ENCODE measurements at regions not wholly inside any gene's neighbourhood (a gene's known extent, or its start where the extent isn't known, plus 50 kb on each side); places are given as distances from the start of the nearest gene placed in this dataset.

GRCh38 chr11:119872611-119873310, 143.8 kb upstream of the NECTIN1 start:
- no peaks in the 10 kb centered on the region for H3K4me1 Mint-ChIP-seq (ENCODE audit: insufficient read depth, unreplicated experiment)
- TF ChIP-seq, protein P1, sequence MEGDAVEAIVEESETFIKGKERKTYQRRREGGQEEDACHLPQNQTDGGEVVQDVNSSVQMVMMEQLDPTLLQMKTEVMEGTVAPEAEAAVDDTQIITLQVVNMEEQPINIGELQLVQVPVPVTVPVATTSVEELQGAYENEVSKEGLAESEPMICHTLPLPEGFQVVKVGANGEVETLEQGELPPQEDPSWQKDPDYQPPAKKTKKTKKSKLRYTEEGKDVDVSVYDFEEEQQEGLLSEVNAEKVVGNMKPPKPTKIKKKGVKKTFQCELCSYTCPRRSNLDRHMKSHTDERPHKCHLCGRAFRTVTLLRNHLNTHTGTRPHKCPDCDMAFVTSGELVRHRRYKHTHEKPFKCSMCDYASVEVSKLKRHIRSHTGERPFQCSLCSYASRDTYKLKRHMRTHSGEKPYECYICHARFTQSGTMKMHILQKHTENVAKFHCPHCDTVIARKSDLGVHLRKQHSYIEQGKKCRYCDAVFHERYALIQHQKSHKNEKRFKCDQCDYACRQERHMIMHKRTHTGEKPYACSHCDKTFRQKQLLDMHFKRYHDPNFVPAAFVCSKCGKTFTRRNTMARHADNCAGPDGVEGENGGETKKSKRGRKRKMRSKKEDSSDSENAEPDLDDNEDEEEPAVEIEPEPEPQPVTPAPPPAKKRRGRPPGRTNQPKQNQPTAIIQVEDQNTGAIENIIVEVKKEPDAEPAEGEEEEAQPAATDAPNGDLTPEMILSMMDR (IDR thresholded peaks at IDR 0.05; ENCODE audit: unreplicated experiment), result no peak
- intact Hi-C loops (cut with micrococcal nuclease), result no loop called here
- ChIA-PET CTCF (no interaction called here), POLR2A (no interaction called here)
- no peaks in the 10 kb centered on the region for H3K27me3 Mint-ChIP-seq (ENCODE audit: insufficient read depth, unreplicated experiment)
- H3K9me3 Mint-ChIP-seq (ENCODE audit: unreplicated experiment), result no peaks in the 10 kb centered on the region
- H3K27ac Mint-ChIP-seq (ENCODE audit: low read depth, unreplicated experiment), result no peak overlapping the region
- H3K36me3 Mint-ChIP-seq (ENCODE audit: insufficient read depth, unreplicated experiment), result no peaks in the 10 kb centered on the region
- no peak overlapping the region for H3K4me3 Mint-ChIP-seq (ENCODE audit: unreplicated experiment)
- no TSS peak for BruUV-seq (replicated peaks)
- no peak for DNase-seq (ENCODE audit: unreplicated experiment)

DNA sequence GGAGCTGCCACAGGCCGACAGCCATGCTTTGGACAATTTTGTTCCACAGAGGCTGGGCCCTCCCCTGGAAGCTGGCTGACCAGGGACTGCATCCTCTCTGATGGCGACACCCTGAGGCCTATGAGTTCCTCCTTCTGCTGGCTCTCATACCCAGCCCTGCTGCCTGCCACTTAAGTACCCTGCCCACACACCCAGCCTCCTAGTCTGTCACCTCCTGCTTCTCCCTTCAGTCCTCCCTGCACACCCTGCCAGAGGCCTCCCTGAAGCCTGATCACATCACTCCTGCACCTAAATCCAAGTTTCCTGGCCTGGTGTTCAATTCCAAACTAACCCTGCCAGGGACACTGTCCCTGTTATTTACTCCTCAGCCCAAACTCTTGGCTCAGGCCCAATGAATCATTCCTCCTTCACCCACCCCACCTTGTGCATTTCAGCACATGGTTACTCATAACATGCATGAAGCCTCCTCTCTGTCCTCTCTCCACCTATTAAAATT, 136.7 kb upstream of the NECTIN1 start:
- peak overlapping the region; percentile 24 for H3K27ac Mint-ChIP-seq (ENCODE audit: low read depth, unreplicated experiment)
- intact Hi-C loops (cut with micrococcal nuclease), result loop anchor here (10.0 kb wide), 1 partner anchor 71 kb away; no protein-coding TSS in a partner anchor

DNA sequence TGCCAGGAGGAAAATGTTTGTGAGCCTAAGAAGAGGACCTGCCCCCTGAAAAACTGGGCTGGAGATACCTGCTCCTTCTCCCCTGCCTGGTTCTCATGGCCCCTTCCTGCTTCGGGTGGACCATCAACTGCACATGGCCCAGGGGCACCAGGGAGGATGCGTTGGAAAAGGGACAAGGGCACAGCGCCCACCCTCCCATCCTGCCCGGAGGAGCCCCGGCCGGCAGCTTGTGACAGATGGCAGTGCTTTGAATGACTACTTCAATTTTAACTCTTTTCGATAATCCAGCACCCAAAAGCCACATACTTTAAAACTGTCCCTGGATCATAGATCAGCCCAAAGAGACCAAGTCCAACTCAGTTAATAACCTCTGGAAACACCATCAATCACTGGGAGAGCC, 135.8 kb upstream of the NECTIN1 start:
- Mint-ChIP-seq H3K27me3 (ENCODE audit: insufficient read depth, unreplicated experiment) (no peaks in the 10 kb centered on the region), H3K27ac (ENCODE audit: low read depth, unreplicated experiment) (no peak overlapping the region), H3K4me1 (ENCODE audit: insufficient read depth, unreplicated experiment) (peaks cover 19% of the 10 kb centered on the region), H3K36me3 (ENCODE audit: insufficient read depth, unreplicated experiment) (peaks cover 6% of the 10 kb centered on the region), H3K9me3 (ENCODE audit: unreplicated experiment) (no peaks in the 10 kb centered on the region), H3K4me3 (ENCODE audit: unreplicated experiment) (no peak overlapping the region)
- intact Hi-C loops (cut with micrococcal nuclease), result loop anchor here (10.0 kb wide), 1 partner anchor 70 kb away; no protein-coding TSS in a partner anchor
- no peak for DNase-seq (ENCODE audit: unreplicated experiment)
- BruUV-seq (replicated peaks), result no TSS peak
- POLR2A ChIA-PET, result no interaction called here
- CTCF ChIA-PET, result interaction anchor here (0.6 kb wide), 1 partner anchor 14 kb away, joined by 3 read pairs; no protein-coding TSS in a partner anchor
- TF ChIP-seq, protein P1 (IDR thresholded peaks at IDR 0.05; ENCODE audit: unreplicated experiment), result no peak

More for the DNA sequence above, 136.7 kb upstream of the NECTIN1 start:
- no peaks in the 10 kb centered on the region for H3K27me3 Mint-ChIP-seq (ENCODE audit: insufficient read depth, unreplicated experiment)
- no TSS peak for BruUV-seq (replicated peaks)
- ChIA-PET POLR2A (interaction anchor here (1.2 kb wide), 1 partner anchor 26 kb away, joined by 4 read pairs; no protein-coding TSS in a partner anchor), CTCF (interaction anchor here (0.6 to 0.7 kb wide), 2 partner anchors 347 to 491 kb away, joined by 3 to 4 read pairs; no protein-coding TSS in a partner anchor)
- no peak overlapping the region for H3K4me3 Mint-ChIP-seq (ENCODE audit: unreplicated experiment)
- TF ChIP-seq, protein P1 (IDR thresholded peaks at IDR 0.05; ENCODE audit: unreplicated experiment), result no peak
- H3K36me3 Mint-ChIP-seq (ENCODE audit: insufficient read depth, unreplicated experiment), result peaks cover 6% of the 10 kb centered on the region
- DNase-seq (ENCODE audit: unreplicated experiment), result peak; percentile 83
- peaks cover 14% of the 10 kb centered on the region for H3K4me1 Mint-ChIP-seq (ENCODE audit: insufficient read depth, unreplicated experiment)
- H3K9me3 Mint-ChIP-seq (ENCODE audit: unreplicated experiment), result no peaks in the 10 kb centered on the region

- H3K9me3 Mint-ChIP-seq (ENCODE audit: unreplicated experiment), result no peaks in the 10 kb centered on the region
- H3K27ac Mint-ChIP-seq (ENCODE audit: low read depth, unreplicated experiment), result no peak overlapping the region
- no peaks in the 10 kb centered on the region for H3K27me3 Mint-ChIP-seq (ENCODE audit: insufficient read depth, unreplicated experiment)
- H3K36me3 Mint-ChIP-seq (ENCODE audit: insufficient read depth, unreplicated experiment), result peaks cover 6% of the 10 kb centered on the region
- ChIA-PET CTCF (interaction anchor here (0.6 kb wide), 1 partner anchor 348 kb away, joined by 3 read pairs; no protein-coding TSS in a partner anchor), POLR2A (no interaction called here)
- peaks cover 19% of the 10 kb centered on the region for H3K4me1 Mint-ChIP-seq (ENCODE audit: insufficient read depth, unreplicated experiment)
- no TSS peak for BruUV-seq (replicated peaks)
- TF ChIP-seq, protein P1 (IDR thresholded peaks at IDR 0.05; ENCODE audit: unreplicated experiment), result no peak
- H3K4me3 Mint-ChIP-seq (ENCODE audit: unreplicated experiment), result no peak overlapping the region
- DNase-seq (ENCODE audit: unreplicated experiment), result no peak
- intact Hi-C loops (cut with micrococcal nuclease), result loop anchor here (10.0 kb wide), 1 partner anchor 69 kb away; no protein-coding TSS in a partner anchor
These were observed 135.0 kb upstream of the NECTIN1 start for GRCh38 chr11:119863851-119864601.

Data from MCF 10A (cell line).